Amygdala (tissue), 56 donors: ENCODE measurements at regions not wholly inside any gene's neighbourhood (a gene's known extent, or its start where the extent isn't known, plus 50 kb on each side); places are given as distances from the start of the nearest gene placed in this dataset.
"Not testable (repeated sequence)": the region's sequence is repeated elsewhere in the genome, so short reads cannot be mapped to it uniquely, and the experiment has no call there.

Source experiments
- DNase-seq, 56 donors: peaks; one replicate each; lab custom pipeline; 2025; lab: John Stamatoyannopoulos, UW

DNA sequence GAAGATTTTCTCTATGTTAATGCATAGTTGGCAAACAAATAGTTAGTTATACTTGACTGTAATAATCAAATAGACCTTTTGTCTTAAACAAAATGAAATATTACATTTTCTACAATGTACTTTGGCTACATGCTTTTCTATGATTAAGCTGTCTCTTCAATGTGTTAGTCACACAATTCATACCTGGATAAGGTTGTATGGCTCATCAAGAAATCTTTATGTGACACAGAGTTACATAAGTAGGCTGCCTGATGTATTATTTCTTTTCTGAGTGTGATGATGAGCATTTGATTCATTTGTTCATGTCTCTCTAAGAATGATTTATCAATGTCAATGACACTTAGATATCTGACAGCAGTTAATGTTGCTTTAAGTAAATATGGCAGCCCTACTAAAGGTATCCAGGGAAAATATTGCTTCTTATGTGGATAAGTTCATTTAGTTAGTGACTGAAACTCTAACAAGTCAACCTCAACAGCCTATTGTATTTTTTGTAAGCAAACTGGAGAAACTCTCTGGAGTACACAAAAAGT lies 157.4 kb upstream of the SOX2 start:
- DNase-seq = no peak

DNA sequence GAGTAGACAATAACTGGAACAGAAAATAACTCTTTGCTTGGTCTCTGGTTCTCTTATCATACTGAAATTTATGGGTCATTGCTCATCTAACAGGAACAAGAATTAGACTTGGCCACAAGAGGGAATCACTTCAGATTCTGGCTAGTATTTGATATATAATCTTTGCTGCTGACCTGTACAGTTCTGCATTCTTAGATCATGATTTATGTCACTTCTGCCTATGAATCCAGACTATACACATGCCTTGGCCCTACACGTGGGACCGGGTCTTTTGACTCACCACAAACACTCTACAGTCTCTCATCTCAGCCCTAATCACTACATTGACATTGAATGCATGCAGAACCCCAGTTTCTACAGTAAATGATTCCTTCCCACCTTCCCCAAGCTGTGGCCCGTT lies 162.5 kb upstream of the SOX2 start:
- no peak for DNase-seq

DNA sequence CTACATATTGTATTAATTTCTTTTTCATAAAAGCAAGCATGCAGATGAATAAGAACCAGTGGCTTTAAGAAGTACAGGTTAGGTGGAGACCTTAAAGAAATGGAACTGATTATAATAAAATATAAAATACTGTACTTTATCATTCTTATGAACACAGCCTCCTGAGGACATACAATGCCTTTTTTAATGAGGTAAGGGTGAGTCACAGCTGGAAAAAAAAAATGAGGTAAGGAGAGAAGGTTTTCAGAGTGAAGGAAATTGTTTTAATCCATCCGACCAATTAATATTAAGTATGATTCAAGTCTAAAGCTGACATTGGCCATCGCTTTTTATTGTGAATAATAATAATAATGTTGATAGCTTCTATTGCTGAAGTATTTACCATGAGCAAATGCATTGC lies 170.3 kb upstream of the SOX2 start:
- DNase-seq = no peak

DNA sequence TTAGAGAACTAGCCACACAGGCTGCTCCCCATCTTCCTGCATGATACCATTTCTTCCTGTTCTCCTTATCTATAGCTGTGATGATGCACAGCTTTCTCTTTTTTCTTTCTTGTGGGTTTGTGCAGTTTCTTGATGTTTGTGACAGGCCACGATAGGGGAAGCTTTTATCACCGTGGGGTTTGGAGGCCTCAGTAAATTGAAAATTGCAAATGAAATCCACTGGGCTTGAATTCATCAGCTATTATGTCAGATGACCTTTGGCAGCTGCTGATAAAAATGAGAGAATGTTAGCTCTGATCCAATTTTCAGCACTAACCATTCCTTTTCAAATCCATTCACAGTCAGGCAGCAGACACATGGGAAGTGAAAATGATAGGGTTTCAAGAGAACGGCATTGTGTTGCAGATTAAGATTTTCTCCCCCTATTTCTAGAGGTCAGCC lies 176.9 kb upstream of the SOX2 start:
- DNase-seq = no peak

DNA sequence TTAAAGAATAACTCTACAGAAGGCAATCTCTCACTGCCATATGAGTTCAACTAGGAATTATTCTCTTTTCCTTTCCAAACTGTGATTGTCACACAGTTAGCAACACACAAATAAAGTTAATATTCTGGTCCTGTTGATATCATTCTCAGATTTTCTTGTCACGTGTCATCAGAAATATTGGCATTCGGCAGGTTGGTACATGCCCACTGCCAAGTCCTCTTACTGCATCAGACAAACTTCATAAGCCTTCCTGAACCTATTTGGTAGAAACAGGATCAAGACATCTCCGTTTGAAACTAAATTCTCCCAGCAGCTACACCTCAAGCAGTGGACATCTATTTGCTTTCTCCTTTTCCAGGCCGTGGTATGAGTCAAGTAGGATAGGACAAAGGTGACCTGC lies 177.9 kb upstream of the SOX2 start:
- no peak for DNase-seq

DNA sequence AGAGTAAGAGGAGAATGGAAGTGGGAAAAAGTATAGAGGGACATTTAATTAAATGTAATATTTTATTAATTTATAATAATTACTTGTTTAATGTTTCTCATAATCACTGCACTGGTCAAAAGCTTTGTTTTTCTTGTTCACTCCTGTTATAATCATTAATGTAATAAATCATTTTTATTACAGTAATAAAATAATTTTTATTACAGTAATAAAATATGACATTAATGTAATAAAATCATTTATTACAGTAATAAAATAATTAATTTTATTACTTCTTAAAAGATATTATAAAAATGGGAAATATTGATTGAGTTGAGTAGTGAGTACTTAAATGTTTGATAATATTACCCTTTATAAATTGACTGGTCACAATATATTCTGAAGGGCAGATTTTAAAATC lies 181.1 kb upstream of the SOX2 start:
- no peak for DNase-seq

DNA sequence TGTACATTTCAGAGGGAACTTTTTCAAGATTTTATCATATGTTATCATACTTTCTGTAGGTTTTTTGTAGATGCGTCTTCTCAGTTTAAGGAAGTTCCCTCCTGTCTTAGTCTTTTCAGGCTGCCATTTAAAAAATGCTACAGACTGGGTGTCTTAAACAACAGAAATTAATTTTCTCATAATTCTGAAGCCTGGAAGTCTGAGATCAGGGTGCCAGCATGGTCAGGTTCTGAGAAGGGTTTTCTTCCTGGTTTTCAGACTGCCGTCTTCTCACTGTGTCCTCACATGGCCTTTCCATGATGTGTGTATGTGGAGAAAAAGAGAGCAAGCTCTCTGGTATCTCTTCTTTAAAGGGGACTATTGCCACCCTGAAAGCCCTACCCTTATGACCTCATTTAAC lies 189.9 kb upstream of the SOX2 start:
- DNase-seq = no peak

DNA sequence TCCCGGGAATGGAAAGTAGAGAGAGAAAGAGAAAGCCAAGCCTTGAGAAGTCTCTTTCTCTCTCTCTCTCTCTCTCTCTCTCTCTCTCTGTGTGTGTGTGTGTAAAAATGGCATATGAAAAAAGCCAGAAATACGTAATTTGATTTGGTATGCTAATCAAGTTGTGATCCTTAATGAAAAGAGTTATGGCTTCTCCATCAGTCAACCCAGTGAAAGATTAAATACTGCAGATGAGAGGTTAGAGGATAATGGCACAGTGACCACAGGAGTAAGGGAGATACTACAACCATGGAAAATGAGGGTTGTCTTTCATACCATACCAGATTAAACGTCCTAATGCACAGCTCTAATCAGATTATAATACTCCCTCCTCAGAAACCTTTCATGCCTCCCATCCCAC lies 193.5 kb upstream of the SOX2 start:
- DNase-seq = no peak

DNA sequence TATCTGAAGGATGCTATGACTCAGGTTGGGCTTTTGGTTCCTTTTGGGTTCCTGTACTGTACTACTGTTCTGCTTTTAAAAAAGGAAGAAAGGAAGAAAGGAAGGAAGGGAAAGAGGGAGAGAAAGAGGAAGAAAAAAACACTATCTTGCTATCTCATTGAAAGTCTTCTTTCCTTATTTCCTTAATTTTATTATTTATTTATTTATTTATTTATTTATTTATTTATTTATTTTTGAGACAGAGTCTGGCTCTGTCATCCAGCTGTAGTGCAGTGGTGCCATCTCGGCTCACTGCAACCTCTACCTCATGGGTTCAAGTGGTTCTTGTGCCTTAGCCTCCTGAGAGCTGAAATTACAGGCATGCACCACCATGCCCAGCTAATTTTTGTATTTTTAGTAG lies 198.9 kb upstream of the SOX2 start:
- DNase-seq = no peak

DNA sequence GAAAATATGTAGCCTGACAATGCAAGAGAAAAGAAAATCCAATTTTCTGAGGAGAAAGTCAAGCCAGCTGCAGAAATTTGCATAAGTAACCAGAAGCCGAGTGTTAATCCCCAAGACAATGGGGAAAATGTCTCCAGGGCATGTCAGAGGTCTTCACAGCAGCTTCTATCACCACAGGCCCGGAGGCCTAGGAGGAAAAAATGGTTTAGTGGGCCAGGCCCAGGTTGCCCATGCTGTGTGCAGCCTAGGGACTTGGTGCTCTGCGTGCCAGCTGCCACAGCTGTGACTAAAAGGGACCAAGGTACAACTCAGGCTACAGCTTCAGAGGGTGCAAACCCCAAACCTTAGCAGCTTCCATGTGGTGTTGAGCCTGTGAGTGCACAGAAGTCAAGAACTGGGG lies 201.2 kb upstream of the SOX2 start:
- DNase-seq = no peak

DNA sequence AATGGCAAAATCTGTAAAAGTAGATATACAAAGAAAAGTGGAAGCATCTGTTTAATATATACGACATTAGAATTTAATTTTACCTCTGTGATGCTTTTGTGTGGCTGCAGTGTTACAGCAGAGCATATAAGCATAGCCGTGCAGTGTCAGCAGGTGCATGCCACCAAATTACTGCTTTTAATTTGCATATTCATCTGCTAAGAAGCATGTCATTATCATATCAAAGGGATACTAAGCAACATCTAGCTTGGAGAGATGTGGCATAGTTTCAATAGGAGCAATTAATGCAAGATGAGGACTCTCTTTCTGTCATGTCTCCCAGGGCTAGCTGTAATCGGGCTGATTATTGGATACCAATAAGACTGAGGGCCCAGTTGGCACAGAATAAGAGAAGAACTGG lies 214.4 kb upstream of the SOX2 start:
- DNase-seq = no peak

DNA sequence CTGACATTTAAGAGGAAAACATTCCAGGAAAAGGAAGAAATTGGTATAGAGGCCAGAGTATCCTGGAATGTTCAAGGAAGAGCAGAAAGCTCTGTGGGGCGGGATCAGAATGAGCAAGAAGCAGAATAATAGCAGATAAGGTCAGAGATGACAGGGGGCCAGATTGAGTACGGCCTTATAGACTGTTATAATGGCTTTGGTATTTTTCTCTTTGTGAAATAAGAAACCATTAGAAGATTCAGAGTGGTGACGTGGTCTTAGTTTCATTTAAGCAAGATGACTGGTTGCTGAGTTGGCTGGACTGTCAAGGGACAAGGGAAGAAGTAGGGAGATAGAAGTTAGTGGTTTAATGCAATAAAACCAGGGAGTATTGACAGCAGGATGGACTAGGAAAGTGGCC lies 218.3 kb upstream of the SOX2 start:
- no peak for DNase-seq

DNA sequence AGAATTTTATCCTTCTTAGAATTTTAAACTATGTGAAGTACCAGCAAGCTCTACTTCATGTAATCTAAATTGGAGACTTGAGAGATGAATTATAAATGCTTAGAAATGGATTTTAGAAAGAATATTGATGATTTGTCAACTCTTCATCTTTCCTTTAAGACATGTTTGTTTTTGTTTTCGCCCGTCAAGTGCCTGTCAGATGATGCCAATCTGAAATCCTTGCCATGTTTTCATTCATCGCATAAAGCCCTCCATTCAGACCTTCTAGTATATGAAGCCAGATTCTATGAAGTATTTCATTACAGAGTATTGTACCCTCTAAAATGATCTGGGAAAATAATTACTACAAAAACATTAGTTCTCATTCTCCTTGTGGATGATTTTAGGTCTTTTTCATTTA lies 223.2 kb upstream of the SOX2 start:
- DNase-seq = peak in 2 of 56 donors; percentile 12 to 45

DNA sequence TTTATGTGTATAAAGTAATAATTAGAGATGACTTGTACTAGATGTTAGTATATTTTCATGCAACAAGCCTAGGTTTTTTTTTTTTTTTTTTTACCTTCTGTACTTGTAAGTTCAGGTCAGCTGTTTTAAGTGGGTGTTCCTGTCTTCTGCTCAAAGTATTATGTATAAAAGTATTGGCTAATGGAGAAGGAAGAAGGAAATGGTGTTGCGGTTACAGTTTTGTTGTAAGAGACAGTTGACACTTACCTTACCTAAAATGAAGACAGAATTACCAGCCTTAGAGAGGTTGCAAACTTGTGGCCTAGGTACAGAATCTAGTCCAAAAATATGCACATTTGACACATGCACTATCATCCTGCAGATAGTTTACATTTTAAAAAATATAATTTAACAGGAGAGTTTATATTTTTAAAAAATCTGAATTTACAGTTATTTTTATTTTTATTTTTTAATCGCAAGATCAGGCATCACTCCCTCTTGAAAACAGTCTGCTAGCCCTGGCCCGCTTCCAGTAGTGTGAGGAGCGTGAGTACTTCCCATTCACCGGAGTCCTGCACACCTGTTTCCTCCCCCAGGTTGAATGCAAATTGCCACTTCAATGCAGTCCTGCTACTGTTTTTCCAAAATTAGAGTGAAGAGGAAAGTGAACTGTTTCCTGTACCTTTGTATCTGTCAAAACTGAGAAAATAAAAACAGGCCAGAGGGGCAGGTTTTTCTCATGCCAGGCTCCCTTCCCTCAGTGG lies 224.3 kb upstream of the SOX2 start:
- peak in 2 of 56 donors; percentile 2 to 6 for DNase-seq

DNA sequence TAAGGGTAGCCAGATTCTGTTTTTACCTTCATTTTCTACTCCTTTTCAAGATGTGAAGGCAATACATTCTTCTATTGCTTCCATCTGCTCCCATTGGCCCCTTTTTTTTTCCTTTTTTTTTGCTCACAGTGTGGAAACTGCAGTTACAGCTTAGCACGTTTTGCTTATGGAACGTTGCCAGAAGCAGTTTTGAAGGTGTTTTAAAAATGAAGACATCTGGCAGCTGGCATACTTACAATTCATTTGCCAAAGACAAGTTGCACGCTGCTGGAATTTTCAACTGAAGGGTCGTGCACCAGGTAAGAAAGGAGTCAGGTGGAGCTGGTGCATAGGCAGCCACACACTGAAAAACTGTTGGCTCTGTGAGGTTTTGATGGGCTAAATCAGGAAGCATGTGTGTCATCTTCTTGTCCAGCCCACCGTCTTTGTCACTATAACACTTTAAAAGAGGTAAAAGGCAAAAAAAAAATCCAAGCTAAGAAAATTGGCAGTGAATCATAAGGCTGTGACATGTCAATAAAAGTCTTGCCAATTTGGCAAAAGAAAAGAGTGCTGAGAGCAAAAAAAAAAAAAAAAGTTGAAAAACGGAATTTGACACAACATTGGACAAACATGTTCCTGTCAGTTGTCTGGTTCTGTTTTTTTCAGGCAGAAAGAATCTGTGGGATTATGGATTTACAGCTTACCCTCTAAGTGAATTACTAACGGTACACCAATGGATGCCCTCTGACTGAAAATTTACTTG lies 225.4 kb upstream of the SOX2 start:
- DNase-seq = peak in 3 of 56 donors; percentile 12 to 16 (median 13)

DNA sequence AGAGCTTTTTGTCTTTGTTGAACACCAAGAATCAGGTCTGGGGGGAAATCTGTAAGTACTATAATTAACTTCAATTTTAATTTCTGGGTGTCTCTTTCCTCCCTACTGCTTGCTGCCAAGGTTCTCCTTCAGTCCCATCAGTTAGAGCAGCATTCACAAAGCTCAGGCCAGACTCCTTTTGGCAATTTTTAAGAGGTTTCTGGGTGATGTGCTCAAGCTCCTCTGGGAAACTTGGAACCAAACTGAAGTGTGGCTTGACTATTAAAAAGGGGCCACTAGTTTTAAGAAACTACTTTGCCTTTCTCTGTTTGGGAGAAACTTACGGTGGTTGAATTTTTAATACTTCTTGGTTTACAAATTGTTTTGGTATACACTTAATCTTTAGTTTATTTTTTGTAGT lies 227.7 kb upstream of the SOX2 start:
- peak in 7 of 56 donors; percentile 12 to 36 (median 23) for DNase-seq

DNA sequence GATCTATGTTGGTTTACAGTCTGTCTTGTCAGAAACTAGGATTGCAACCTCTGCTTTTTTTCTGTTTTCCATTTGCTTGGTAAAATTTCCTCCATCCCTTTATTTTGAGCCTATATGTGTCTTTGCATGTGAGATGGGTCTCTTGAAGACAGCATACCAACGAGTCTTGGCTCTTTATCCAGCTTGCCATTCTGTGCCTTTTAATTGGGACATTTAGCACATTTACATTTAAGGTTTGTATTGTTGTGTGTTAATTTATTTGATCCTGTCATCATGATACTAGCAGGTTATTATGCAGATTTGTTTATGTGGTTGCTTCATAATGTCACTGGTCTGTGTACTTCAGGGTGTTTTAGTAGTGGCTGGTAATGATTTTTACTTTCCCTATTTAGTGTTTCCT lies 236.6 kb upstream of the SOX2 start:
- not testable (repeated sequence) for DNase-seq

DNA sequence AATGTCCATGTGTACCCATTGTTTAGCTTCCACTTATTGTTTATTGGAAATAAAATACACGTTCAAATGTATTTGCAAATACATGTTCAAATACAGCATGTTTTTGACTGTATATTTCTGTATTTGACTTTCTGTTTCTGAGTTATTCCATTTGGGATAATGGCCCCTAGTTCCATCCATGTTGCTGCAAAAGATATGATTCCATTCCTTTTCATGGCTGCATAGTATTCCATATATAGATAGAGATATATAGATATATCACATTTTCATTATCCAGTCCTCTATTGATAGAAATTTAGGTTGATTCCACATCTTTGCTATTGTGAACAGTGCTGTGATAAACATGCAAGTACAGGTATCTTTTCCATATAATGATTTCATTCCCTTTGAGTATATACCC lies 241.4 kb upstream of the SOX2 start:
- no peak for DNase-seq

DNA sequence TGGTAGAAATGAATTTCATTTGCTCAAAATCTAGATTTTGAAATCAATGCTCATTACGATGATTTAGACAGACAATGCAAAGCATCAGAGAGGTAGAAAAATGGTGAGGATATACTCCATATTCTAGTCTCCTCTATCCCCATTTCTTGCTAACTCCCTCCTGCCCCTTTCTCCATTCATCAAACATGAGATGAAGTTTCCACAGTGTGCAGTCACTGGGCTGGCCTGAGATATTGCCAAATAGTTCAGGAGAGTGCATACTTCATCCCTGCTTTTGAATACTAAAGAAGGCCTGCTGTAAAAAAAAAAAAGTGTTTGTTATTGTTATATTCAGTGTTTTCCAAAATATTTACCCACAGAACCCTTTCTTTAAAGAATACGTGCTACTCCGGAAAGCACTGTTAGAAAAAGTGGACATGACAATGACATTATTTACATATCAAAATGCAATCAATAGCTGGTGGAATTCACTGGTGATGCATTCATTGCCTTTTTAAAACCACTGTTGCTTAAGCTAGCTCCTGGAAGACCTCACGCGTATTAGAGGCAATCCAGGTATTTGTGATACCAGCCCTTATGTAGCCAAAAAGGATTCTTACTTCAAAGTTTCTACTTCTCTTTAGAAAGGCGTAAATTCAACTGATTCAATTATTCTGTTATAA lies 247.6 kb upstream of the SOX2 start:
- DNase-seq = peak in 2 of 56 donors; percentile 9 to 12

DNA sequence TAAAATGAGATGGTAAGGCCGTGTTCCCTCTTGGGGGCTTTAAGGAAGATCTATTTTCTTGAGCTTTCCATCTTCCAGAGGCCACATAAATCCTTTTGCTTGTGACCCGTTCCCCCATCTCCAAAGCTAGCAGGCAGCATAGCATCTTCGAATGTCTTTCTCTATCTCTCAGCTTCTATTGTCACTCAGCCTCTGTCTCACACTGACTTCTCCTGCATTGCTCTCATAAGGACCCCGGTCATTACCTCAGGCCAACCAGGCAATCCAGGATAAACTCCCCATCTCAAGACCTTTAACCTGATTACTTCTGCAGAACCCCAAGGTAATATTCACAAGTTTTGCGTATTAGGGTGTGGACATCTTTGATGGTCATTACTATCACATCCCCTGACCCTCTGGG lies 250.3 kb upstream of the SOX2 start:
- no peak for DNase-seq

DNA sequence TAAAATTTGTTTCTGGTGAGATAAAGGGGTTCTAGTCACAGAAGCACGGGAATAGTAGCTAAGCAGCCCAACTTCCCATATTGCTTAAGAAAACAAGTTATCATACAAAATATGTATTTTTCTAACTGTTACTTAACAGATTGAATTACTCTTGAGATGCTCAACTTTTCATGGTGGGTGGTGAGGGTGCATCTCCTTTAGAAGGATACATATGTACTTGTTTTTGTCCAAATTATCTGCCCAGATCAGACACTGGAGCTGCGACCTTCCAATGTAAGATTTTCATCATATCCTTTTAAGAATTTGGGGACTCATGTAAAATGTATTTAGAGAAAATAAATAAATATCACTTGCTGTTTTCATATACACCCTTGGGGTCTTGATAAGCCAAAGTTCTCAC lies 252.2 kb upstream of the SOX2 start:
- peak in 1 of 56 donors; percentile 5 for DNase-seq
